ENCODE measurements at regions not wholly inside any gene's neighbourhood (a gene's known extent, or its start where the extent isn't known, plus 50 kb on each side); places are given as distances from the start of the nearest gene placed in this dataset.

GRCh38 chr21:14718951-14719350, 172.8 kb upstream of the SAMSN1 start:
- no peak for FAIRE-seq

GRCh38 chr21:14716761-14717396, 170.8 kb upstream of the SAMSN1 start:
- no peak for FAIRE-seq

- no peak for FAIRE-seq
Measured at GRCh38 chr21:14713109-14713508, 167.0 kb upstream of the SAMSN1 start.

- no peak for FAIRE-seq
Measured at GRCh38 chr21:14712121-14712715, 166.1 kb upstream of the SAMSN1 start.

- FAIRE-seq = no peak
Measured at GRCh38 chr21:14711287-14711686, 165.2 kb upstream of the SAMSN1 start.

- no peak for FAIRE-seq
Measured at GRCh38 chr21:14707511-14708020, 161.5 kb upstream of the SAMSN1 start.

- no peak for FAIRE-seq
Measured at GRCh38 chr21:14706712-14707510, 160.8 kb upstream of the SAMSN1 start.

GRCh38 chr21:14699433-14700407, 153.6 kb upstream of the SAMSN1 start:
- no peak for FAIRE-seq

GRCh38 chr21:14697769-14698168, 151.7 kb upstream of the SAMSN1 start:
- FAIRE-seq = no peak

GRCh38 chr21:14694817-14695216, 148.7 kb upstream of the SAMSN1 start:
- no peak for FAIRE-seq

GRCh38 chr21:14693997-14694396, 147.9 kb upstream of the SAMSN1 start:
- no peak for FAIRE-seq

- no peak for FAIRE-seq
Measured at GRCh38 chr21:14691914-14692313, 145.8 kb upstream of the SAMSN1 start.

- no peak for FAIRE-seq
Measured at GRCh38 chr21:14690886-14691285, 144.8 kb upstream of the SAMSN1 start.

- FAIRE-seq = no peak
Measured at GRCh38 chr21:14688936-14689335, 142.8 kb upstream of the SAMSN1 start.

GRCh38 chr21:14688412-14688811, 142.3 kb upstream of the SAMSN1 start:
- FAIRE-seq = no peak

- no peak for FAIRE-seq
Measured at GRCh38 chr21:14687268-14687625, 141.1 kb upstream of the SAMSN1 start.

- FAIRE-seq = no peak
Measured at GRCh38 chr21:14686466-14687267, 140.6 kb upstream of the SAMSN1 start.

GRCh38 chr21:14685568-14685967, 139.5 kb upstream of the SAMSN1 start:
- no peak for FAIRE-seq

- FAIRE-seq = no peak
Measured at GRCh38 chr21:14684071-14684470, 138.0 kb upstream of the SAMSN1 start.

GRCh38 chr21:14683063-14683462, 136.9 kb upstream of the SAMSN1 start:
- no peak for FAIRE-seq

- no peak for FAIRE-seq
Measured at GRCh38 chr21:14678973-14679574, 133.0 kb upstream of the SAMSN1 start.
